SK-N-SH (cell line): ENCODE measurements at regions not wholly inside any gene's neighbourhood (a gene's known extent, or its start where the extent isn't known, plus 50 kb on each side); places are given as distances from the start of the nearest gene placed in this dataset.

Experiments
- CTCF ChIA-PET: fragments of 300-600, 350-600 bp; formaldehyde crosslinking; extraction: SDS; loops from one replicate; lab custom pipeline; 2021; lab: Yijun Ruan, JAX
- POLR2A ChIA-PET: fragments of 350-600 bp; sonication (Branson Sonifier 250); formaldehyde crosslinking; extraction: SDS; loops from one replicate; lab custom pipeline; 2020; ENCODE audit warnings: antibody characterized with exemption, inconsistent platforms; lab: Yijun Ruan, JAX
- DNase-seq: peaks from one replicate; pipeline ENCODE4 v3.0.0; 2012
- H2AFZ ChIP-seq: fragments of 200-600 bp; sonication (generic); 2 replicates; pipeline ENCODE4 v1.8.1; 2016; ENCODE audit warnings: antibody characterized with exemption, mild to moderate bottlenecking, low read depth
- H3F3A ChIP-seq: fragments of 200-600 bp; sonication (generic); replicated peaks from 2 replicates; pipeline ENCODE3; 2016; ENCODE audit warnings: antibody characterized with exemption, mild to moderate bottlenecking; ENCODE audit not compliant: insufficient read depth
- H3K27ac ChIP-seq, 2 experiments: fragments of 200-500 bp in 1 of 2; fragments of 200-600 bp in 1 of 2; sonication (Bioruptor generic) in 1 of 2; sonication (generic), shearing (Covaris generic) in 1 of 2; 2 replicates each; pipeline versions ENCODE4 v1.5.1 to v1.6.1; 2014 to 2016; ENCODE audit warnings: low read depth in 2 of 2, inconsistent platforms in 1 of 2, low read length in 1 of 2, mild to moderate bottlenecking in 1 of 2, mixed read lengths in 1 of 2
- H3K27me3 ChIP-seq: fragments of 200-600 bp; sonication (generic), shearing (Covaris generic); 2 replicates; pipeline ENCODE4 v1.6.1; 2016; ENCODE audit warnings: mixed run types; ENCODE audit not compliant: insufficient read depth
- H3K36me3 ChIP-seq, 2 experiments: fragments of 200-500 bp in 1 of 2; fragments of 200-600 bp in 1 of 2; sonication (Bioruptor generic) in 1 of 2; sonication (generic) in 1 of 2; replicated peaks in 1 of 2; 2 replicates each; pipeline versions ENCODE3 to v1.5.1; 2014 to 2016; ENCODE audit warnings: low read length in 1 of 2, mild to moderate bottlenecking in 1 of 2; ENCODE audit not compliant: insufficient read depth in 2 of 2, control insufficient read depth in 1 of 2
- H3K4me1 ChIP-seq, 2 experiments: fragments of 200-500 bp in 1 of 2; fragments of 200-600 bp in 1 of 2; sonication (Bioruptor generic) in 1 of 2; sonication (generic), shearing (Covaris generic) in 1 of 2; 2 replicates each; pipeline versions ENCODE4 v1.5.1 to v1.6.1; 2014 to 2016; ENCODE audit warnings: low read depth in 1 of 2, low read length in 1 of 2, mixed run types in 1 of 2; ENCODE audit not compliant: insufficient read depth in 2 of 2, control insufficient read depth in 1 of 2
- H3K4me2 ChIP-seq: fragments of 200-600 bp; sonication (generic), shearing (Covaris generic); 2 replicates; pipeline ENCODE4 v1.6.1; 2017; ENCODE audit warnings: mixed run types
- H3K4me3 ChIP-seq, 2 experiments: fragments of 200-500 bp in 1 of 2; fragments of 200-600 bp in 1 of 2; sonication (Bioruptor generic) in 1 of 2; sonication (generic), shearing (Covaris generic) in 1 of 2; 2 replicates each; pipeline versions ENCODE4 v1.5.1 to v1.8.1; 2014 to 2016; ENCODE audit warnings: low read depth in 2 of 2, inconsistent platforms in 1 of 2, low read length in 1 of 2, mild to moderate bottlenecking in 1 of 2, mixed read lengths in 1 of 2, moderate library complexity in 1 of 2
- H3K79me2 ChIP-seq: fragments of 200-600 bp; sonication (generic); 2 replicates; pipeline ENCODE4 v1.8.1; 2017; ENCODE audit warnings: mild to moderate bottlenecking; ENCODE audit not compliant: insufficient read depth
- H3K9ac ChIP-seq: fragments of 200-600 bp; sonication (generic); 2 replicates; pipeline ENCODE4 v1.6.1; 2017; ENCODE audit warnings: mixed run types
- H3K9me2 ChIP-seq: fragments of 200-600 bp; sonication (generic); 2 replicates; pipeline ENCODE4 v1.6.1; 2017; ENCODE audit warnings: mixed run types
- H3K9me3 ChIP-seq: fragments of 200-600 bp; sonication (generic); 2 replicates; pipeline ENCODE4 v1.6.1; 2017; ENCODE audit warnings: mixed run types, mild to moderate bottlenecking, moderate library complexity
- H4K20me1 ChIP-seq: fragments of 200-600 bp; sonication (generic); 2 replicates; pipeline ENCODE4 v1.6.1; 2017; ENCODE audit warnings: mild to moderate bottlenecking, mixed run types; ENCODE audit not compliant: insufficient read depth
- CHD2 ChIP-seq: fragments of 150-350 bp; IDR thresholded peaks from 2 replicates; pipeline ENCODE4 v1.6.1; 2018; ENCODE audit warnings: low read length; ENCODE audit not compliant: partially characterized antibody
- ELF1 ChIP-seq: IDR thresholded peaks from 2 replicates; pipeline ENCODE4 v1.4.0; 2012
- EZH2phosphoT487 ChIP-seq: fragments of 200-600 bp; sonication (generic); IDR thresholded peaks from 2 replicates; pipeline ENCODE4 v1.6.1; 2017; ENCODE audit warnings: low read depth, mixed run types, mild to moderate bottlenecking, antibody characterized with exemption, moderate library complexity, borderline replicate concordance
- FOSL2 ChIP-seq: IDR thresholded peaks from 2 replicates; pipeline ENCODE4 v1.4.0; 2012; ENCODE audit warnings: low read depth, mild to moderate bottlenecking, moderate library complexity, borderline replicate concordance
- IRF3 ChIP-seq: fragments of 150-350 bp; IDR thresholded peaks from 2 replicates; pipeline ENCODE4 v1.6.1; 2016; ENCODE audit warnings: mild to moderate bottlenecking, low read depth, low read length
- JUND ChIP-seq: IDR thresholded peaks from 2 replicates; pipeline ENCODE4 v1.4.0; 2012
- MEF2A ChIP-seq: IDR thresholded peaks from 2 replicates; pipeline ENCODE4 v1.4.0; 2012; ENCODE audit warnings: low read depth, borderline replicate concordance
- NFIC ChIP-seq: IDR thresholded peaks from 2 replicates; pipeline ENCODE4 v1.4.0; 2012; ENCODE audit warnings: borderline replicate concordance
- RFX5 ChIP-seq: IDR thresholded peaks from 2 replicates; pipeline ENCODE4 v1.6.1; 2012; ENCODE audit warnings: mild to moderate bottlenecking, improper control_type of control experiment, low read length
- SIN3A ChIP-seq: IDR thresholded peaks from 2 replicates; pipeline ENCODE4 v1.6.1; 2012; ENCODE audit warnings: low read depth, mild to moderate bottlenecking, low read length, moderate library complexity, borderline replicate concordance
- SMC3 ChIP-seq: IDR thresholded peaks from 2 replicates; pipeline ENCODE4 v1.6.1; 2012; ENCODE audit warnings: low read depth, low read length, improper control_type of control experiment
- TAF1 ChIP-seq: IDR thresholded peaks from 2 replicates; pipeline ENCODE4 v1.6.1; 2012; ENCODE audit warnings: low read depth, mild to moderate bottlenecking, low read length, moderate library complexity, borderline replicate concordance
- TEAD4 ChIP-seq: IDR thresholded peaks from 2 replicates; pipeline ENCODE4 v1.4.0; 2012; ENCODE audit warnings: mild to moderate bottlenecking, borderline replicate concordance; ENCODE audit not compliant: insufficient read depth
- WGBS: methylation state at CpG from one replicate; pipeline ENCODE4 v1.1.6; 2017; ENCODE audit warnings: low lambda C conversion rate; 5-methylcytosine and 5-hydroxymethylcytosine counted together
- TF ChIP-seq, protein P1 (sequence below): IDR thresholded peaks from 2 replicates; pipeline ENCODE4 v1.4.0; 2012; ENCODE audit warnings: low read depth, borderline replicate concordance
- TF ChIP-seq, protein P2 (sequence below): IDR thresholded peaks from 2 replicates; pipeline ENCODE4 v1.4.0; 2012; ENCODE audit warnings: low read depth
- TF ChIP-seq, protein P3 (sequence below): IDR thresholded peaks from 2 replicates; pipeline ENCODE4 v1.6.1; 2012; ENCODE audit warnings: mild to moderate bottlenecking, low read depth, low read length, moderate library complexity

DNA sequence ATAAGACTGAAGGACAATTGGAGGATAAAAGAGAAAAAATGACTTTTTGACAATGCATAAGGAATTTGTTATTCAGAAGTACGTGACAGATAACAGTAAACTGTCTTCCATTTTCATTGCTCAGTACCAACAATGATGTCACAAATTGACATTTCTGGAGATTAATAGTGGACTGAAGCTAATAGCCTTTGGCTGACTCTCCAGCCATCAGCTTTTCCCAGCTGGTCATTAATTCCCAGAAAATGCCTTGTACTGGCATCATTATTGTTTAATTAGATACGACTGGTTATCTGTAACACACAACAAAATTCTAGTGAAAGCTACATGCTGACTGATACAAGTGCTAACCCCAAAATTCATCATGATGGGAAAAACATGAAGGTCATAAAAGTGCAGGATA, 147.9 kb upstream of the FGF13 start:
- DNase-seq, result no peak
- no peaks in the 10 kb centered on the region for H3F3A ChIP-seq
- no peaks in the 10 kb centered on the region for H3K4me1 ChIP-seq
- no peaks in the 10 kb centered on the region for H3K9me3 ChIP-seq
- no peak overlapping the region for H3K27ac ChIP-seq
- no peaks in the 10 kb centered on the region for H3K9me2 ChIP-seq
- no peak overlapping the region for H3K4me2 ChIP-seq
- TF ChIP-seq TAF1 (no peak), JUND (no peak), FOSL2 (no peak), SIN3A (no peak), MEF2A (no peak)
- no peaks in the 10 kb centered on the region for H4K20me1 ChIP-seq
- WGBS, result 0% methylated on average over 2 of the region's 2 CpGs
- ChIA-PET CTCF (no interaction called here), POLR2A (no interaction called here)
- no peak overlapping the region for H2AFZ ChIP-seq
- no peaks in the 10 kb centered on the region for H3K36me3 ChIP-seq
- H3K27me3 ChIP-seq, result no peaks in the 10 kb centered on the region
- H3K4me3 ChIP-seq, result no peak overlapping the region
- no peak overlapping the region for H3K9ac ChIP-seq
- H3K79me2 ChIP-seq, result no peaks in the 10 kb centered on the region

DNA sequence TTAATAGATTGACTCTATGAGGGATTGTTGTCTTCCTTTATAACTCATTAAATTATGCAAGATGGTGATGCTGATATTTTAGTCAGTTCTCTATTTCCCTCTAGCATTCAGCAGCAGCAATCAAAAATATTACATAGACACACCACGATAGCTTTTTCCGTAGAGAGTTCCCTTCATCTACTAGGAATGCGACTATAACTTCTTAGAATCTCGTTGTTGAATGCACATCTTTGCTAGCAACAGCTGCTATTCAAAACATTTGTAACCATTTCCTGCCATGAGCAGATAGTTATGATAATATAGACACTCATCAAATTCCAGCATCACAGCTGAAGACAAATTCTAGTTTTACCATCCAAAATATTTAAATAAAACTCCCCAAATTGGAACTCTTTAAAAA, 147.4 kb upstream of the FGF13 start:
- WGBS, result 12% methylated on average over 4 of the region's 4 CpGs
- Histone ChIP-seq H3K4me3 (no peak overlapping the region), H3F3A (no peaks in the 10 kb centered on the region), H4K20me1 (no peaks in the 10 kb centered on the region), H3K4me1 (no peaks in the 10 kb centered on the region), H3K36me3 (no peaks in the 10 kb centered on the region), H2AFZ (no peak overlapping the region), H3K9me3 (no peaks in the 10 kb centered on the region), H3K79me2 (no peaks in the 10 kb centered on the region), H3K27me3 (no peaks in the 10 kb centered on the region), H3K9ac (no peak overlapping the region), H3K4me2 (no peak overlapping the region), H3K27ac (no peak overlapping the region), H3K9me2 (no peaks in the 10 kb centered on the region)
- DNase-seq, result no peak
- TF ChIP-seq IRF3 (no peak), JUND (no peak), MEF2A (no peak), EZH2phosphoT487 (no peak), CHD2 (no peak), SMC3 (no peak), SIN3A (no peak), TEAD4 (no peak), ELF1 (no peak), NFIC (no peak), RFX5 (no peak)
- TF ChIP-seq, protein P1, sequence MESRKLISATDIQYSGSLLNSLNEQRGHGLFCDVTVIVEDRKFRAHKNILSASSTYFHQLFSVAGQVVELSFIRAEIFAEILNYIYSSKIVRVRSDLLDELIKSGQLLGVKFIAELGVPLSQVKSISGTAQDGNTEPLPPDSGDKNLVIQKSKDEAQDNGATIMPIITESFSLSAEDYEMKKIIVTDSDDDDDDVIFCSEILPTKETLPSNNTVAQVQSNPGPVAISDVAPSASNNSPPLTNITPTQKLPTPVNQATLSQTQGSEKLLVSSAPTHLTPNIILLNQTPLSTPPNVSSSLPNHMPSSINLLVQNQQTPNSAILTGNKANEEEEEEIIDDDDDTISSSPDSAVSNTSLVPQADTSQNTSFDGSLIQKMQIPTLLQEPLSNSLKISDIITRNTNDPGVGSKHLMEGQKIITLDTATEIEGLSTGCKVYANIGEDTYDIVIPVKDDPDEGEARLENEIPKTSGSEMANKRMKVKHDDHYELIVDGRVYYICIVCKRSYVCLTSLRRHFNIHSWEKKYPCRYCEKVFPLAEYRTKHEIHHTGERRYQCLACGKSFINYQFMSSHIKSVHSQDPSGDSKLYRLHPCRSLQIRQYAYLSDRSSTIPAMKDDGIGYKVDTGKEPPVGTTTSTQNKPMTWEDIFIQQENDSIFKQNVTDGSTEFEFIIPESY, result no peak
- TF ChIP-seq, protein P2, sequence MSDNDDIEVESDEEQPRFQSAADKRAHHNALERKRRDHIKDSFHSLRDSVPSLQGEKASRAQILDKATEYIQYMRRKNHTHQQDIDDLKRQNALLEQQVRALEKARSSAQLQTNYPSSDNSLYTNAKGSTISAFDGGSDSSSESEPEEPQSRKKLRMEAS, result no peak
- TF ChIP-seq, protein P3, sequence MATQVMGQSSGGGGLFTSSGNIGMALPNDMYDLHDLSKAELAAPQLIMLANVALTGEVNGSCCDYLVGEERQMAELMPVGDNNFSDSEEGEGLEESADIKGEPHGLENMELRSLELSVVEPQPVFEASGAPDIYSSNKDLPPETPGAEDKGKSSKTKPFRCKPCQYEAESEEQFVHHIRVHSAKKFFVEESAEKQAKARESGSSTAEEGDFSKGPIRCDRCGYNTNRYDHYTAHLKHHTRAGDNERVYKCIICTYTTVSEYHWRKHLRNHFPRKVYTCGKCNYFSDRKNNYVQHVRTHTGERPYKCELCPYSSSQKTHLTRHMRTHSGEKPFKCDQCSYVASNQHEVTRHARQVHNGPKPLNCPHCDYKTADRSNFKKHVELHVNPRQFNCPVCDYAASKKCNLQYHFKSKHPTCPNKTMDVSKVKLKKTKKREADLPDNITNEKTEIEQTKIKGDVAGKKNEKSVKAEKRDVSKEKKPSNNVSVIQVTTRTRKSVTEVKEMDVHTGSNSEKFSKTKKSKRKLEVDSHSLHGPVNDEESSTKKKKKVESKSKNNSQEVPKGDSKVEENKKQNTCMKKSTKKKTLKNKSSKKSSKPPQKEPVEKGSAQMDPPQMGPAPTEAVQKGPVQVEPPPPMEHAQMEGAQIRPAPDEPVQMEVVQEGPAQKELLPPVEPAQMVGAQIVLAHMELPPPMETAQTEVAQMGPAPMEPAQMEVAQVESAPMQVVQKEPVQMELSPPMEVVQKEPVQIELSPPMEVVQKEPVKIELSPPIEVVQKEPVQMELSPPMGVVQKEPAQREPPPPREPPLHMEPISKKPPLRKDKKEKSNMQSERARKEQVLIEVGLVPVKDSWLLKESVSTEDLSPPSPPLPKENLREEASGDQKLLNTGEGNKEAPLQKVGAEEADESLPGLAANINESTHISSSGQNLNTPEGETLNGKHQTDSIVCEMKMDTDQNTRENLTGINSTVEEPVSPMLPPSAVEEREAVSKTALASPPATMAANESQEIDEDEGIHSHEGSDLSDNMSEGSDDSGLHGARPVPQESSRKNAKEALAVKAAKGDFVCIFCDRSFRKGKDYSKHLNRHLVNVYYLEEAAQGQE, result no peak
- POLR2A ChIA-PET, result no interaction called here
- CTCF ChIA-PET, result no interaction called here
